ENCODE measurements at regions not wholly inside any gene's neighbourhood (a gene's known extent, or its start where the extent isn't known, plus 50 kb on each side); places are given as distances from the start of the nearest gene placed in this dataset.

- no peaks in the 10 kb centered on the region for H3K36me3 Mint-ChIP-seq
- peaks cover 0 to 4% (median 1%) of the 10 kb centered on the region in 7 donors for H3K9me3 Mint-ChIP-seq
- no peak for DNase-seq
- H3K4me3 Mint-ChIP-seq, result no peak overlapping the region
- H3K27me3 ChIP-seq (ENCODE audit: control insufficient read depth in 2 of 2, insufficient read depth in 2 of 2, low read length in 2 of 2), result no peaks in the 10 kb centered on the region
- no peaks in the 10 kb centered on the region for H3K9me3 ChIP-seq (replicated peaks in 1 of 2; ENCODE audit: control insufficient read depth in 1 of 2, insufficient read depth in 1 of 2, low read length in 2 of 2)
- WGBS (ENCODE audit: insufficient coverage), result 90% methylated on average over 1 of the region's 1 CpG
- intact Hi-C loops (cut with micrococcal nuclease), result no loop called here
- H3K4me1 ChIP-seq (ENCODE audit: control insufficient read depth in 1 of 2, insufficient read depth in 2 of 2, low read length in 2 of 2), result no peaks in the 10 kb centered on the region
- no peaks in the 10 kb centered on the region for H3K36me3 ChIP-seq (replicated peaks in 1 of 2; ENCODE audit: control insufficient read depth in 1 of 2, insufficient read depth in 2 of 2, low read length in 2 of 2)
- no peak overlapping the region for H3K27ac ChIP-seq (ENCODE audit: low read depth in 1 of 2, low read length in 2 of 2)
- no peak overlapping the region for H3K9ac ChIP-seq (ENCODE audit: insufficient read depth, low read length, poor library complexity, severe bottlenecking)
- H2AFZ ChIP-seq (ENCODE audit: insufficient read depth, low read depth, low read length, poor library complexity, severe bottlenecking), result no peak overlapping the region
- peaks cover 0 to 5% (median 1%) of the 10 kb centered on the region in 3 donors for H3K27me3 Mint-ChIP-seq (ENCODE audit: low read depth in 3 of 3)
- no peak overlapping the region for H3K4me2 ChIP-seq (replicated peaks; ENCODE audit: extremely low read depth, low read length, poor library complexity, severe bottlenecking)
- TF ChIP-seq, protein P1, sequence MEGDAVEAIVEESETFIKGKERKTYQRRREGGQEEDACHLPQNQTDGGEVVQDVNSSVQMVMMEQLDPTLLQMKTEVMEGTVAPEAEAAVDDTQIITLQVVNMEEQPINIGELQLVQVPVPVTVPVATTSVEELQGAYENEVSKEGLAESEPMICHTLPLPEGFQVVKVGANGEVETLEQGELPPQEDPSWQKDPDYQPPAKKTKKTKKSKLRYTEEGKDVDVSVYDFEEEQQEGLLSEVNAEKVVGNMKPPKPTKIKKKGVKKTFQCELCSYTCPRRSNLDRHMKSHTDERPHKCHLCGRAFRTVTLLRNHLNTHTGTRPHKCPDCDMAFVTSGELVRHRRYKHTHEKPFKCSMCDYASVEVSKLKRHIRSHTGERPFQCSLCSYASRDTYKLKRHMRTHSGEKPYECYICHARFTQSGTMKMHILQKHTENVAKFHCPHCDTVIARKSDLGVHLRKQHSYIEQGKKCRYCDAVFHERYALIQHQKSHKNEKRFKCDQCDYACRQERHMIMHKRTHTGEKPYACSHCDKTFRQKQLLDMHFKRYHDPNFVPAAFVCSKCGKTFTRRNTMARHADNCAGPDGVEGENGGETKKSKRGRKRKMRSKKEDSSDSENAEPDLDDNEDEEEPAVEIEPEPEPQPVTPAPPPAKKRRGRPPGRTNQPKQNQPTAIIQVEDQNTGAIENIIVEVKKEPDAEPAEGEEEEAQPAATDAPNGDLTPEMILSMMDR (IDR thresholded peaks at IDR 0.05), result no peak
- no peaks in the 10 kb centered on the region for H4K20me1 ChIP-seq (ENCODE audit: insufficient read depth, low read length)
- no peaks in the 10 kb centered on the region for H3K4me1 Mint-ChIP-seq
- no peak overlapping the region for H3K27ac Mint-ChIP-seq
- H3K79me2 ChIP-seq (ENCODE audit: insufficient read depth, low read length), result no peaks in the 10 kb centered on the region
- no peak overlapping the region for H3K4me3 ChIP-seq (replicated peaks in 1 of 3; ENCODE audit: low read depth in 2 of 3, low read length in 3 of 3)
These were observed 222.8 kb downstream of the TENT4A start for GRCh38 chr5:6936031-6936430.

DNA sequence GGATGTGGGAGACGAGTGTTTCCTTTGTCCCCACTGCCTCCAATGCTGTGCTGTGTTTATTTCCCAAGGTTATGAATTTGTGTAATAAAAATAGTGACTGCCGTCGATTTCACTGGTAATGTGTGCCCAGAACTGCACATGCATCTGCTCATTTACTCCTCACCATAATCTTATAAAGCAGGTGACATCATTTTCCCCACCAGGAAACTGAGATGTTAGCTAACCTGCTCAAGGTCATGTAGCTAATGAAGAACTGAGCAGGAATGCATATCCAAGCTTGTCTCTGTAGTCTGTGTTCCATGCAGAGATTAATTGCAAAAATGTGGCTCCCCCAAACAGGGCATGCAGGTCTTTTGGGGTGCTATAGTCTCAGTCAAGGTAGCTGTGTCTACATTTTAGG is 224.4 kb downstream of the TENT4A start:
- Mint-ChIP-seq H3K27ac (no peak overlapping the region), H3K27me3 (ENCODE audit: low read depth in 3 of 3) (peaks cover 0 to 5% (median 1%) of the 10 kb centered on the region in 3 donors), H3K4me1 (no peaks in the 10 kb centered on the region), H3K36me3 (no peaks in the 10 kb centered on the region), H3K4me3 (no peak overlapping the region), H3K9me3 (peaks cover 0 to 4% (median 1%) of the 10 kb centered on the region in 7 donors)
- Histone ChIP-seq H3K79me2 (ENCODE audit: insufficient read depth, low read length) (no peaks in the 10 kb centered on the region), H3K27ac (ENCODE audit: low read depth in 1 of 2, low read length in 2 of 2) (no peak overlapping the region), H3K4me3 (replicated peaks in 1 of 3; ENCODE audit: low read depth in 2 of 3, low read length in 3 of 3) (no peak overlapping the region), H4K20me1 (ENCODE audit: insufficient read depth, low read length) (no peaks in the 10 kb centered on the region), H3K9ac (ENCODE audit: insufficient read depth, low read length, poor library complexity, severe bottlenecking) (no peak overlapping the region), H3K4me1 (ENCODE audit: control insufficient read depth in 1 of 2, insufficient read depth in 2 of 2, low read length in 2 of 2) (no peaks in the 10 kb centered on the region), H2AFZ (ENCODE audit: insufficient read depth, low read depth, low read length, poor library complexity, severe bottlenecking) (no peak overlapping the region), H3K27me3 (ENCODE audit: control insufficient read depth in 2 of 2, insufficient read depth in 2 of 2, low read length in 2 of 2) (no peaks in the 10 kb centered on the region), H3K9me3 (replicated peaks in 1 of 2; ENCODE audit: control insufficient read depth in 1 of 2, insufficient read depth in 1 of 2, low read length in 2 of 2) (no peaks in the 10 kb centered on the region), H3K4me2 (replicated peaks; ENCODE audit: extremely low read depth, low read length, poor library complexity, severe bottlenecking) (no peak overlapping the region), H3K36me3 (replicated peaks in 1 of 2; ENCODE audit: control insufficient read depth in 1 of 2, insufficient read depth in 2 of 2, low read length in 2 of 2) (no peaks in the 10 kb centered on the region)
- DNase-seq, result no peak
- TF ChIP-seq, protein P1 (IDR thresholded peaks at IDR 0.05), result no peak
- WGBS (ENCODE audit: insufficient coverage), result 0% methylated on average over 1 of the region's 3 CpGs
- intact Hi-C loops (cut with micrococcal nuclease), result no loop called here
